Ishikawa (cell line): ENCODE measurements at regions not wholly inside any gene's neighbourhood (a gene's known extent, or its start where the extent isn't known, plus 50 kb on each side); places are given as distances from the start of the nearest gene placed in this dataset.
A peak's percentile ranks its signal among the peaks of the same experiment; 100 is the strongest.

Source experiments
- CEBPB ChIP-seq: IDR thresholded peaks from 2 replicates; pipeline ENCODE4 v1.6.1; 2012
- CREB1 ChIP-seq: IDR thresholded peaks from 2 replicates; pipeline ENCODE4 v1.6.1; 2012; ENCODE audit warnings: low read depth
- EGR1 ChIP-seq: IDR thresholded peaks from 2 replicates; pipeline ENCODE4 v1.6.1; 2012
- EP300 ChIP-seq: IDR thresholded peaks from 2 replicates; pipeline ENCODE4 v1.6.1; 2012; ENCODE audit warnings: borderline replicate concordance
- FOXM1 ChIP-seq: IDR thresholded peaks from 2 replicates; pipeline ENCODE4 v1.6.1; 2012; ENCODE audit warnings: low read depth, borderline replicate concordance
- NFIC ChIP-seq: IDR thresholded peaks from 2 replicates; pipeline ENCODE4 v1.6.1; 2012
- RAD21 ChIP-seq: IDR thresholded peaks from 2 replicates; pipeline ENCODE4 v1.6.1; 2012; ENCODE audit warnings: low read depth
- TAF1 ChIP-seq: IDR thresholded peaks from 2 replicates; pipeline ENCODE4 v1.6.1; 2012; ENCODE audit warnings: low read depth, mild to moderate bottlenecking
- TCF12 ChIP-seq: IDR thresholded peaks from 2 replicates; pipeline ENCODE4 v1.6.1; 2012; ENCODE audit warnings: low read depth
- TEAD4 ChIP-seq: IDR thresholded peaks from 2 replicates; pipeline ENCODE4 v1.6.1; 2012
- YY1 ChIP-seq: IDR thresholded peaks from 2 replicates; pipeline ENCODE4 v1.6.1; 2012; ENCODE audit warnings: low read depth
- ZBTB7A ChIP-seq: IDR thresholded peaks from 2 replicates; pipeline ENCODE4 v1.6.1; 2012; ENCODE audit warnings: low read depth
- TF ChIP-seq, protein P1 (sequence below): IDR thresholded peaks from 2 replicates; pipeline ENCODE4 v1.6.1; 2012
- TF ChIP-seq, protein P2 (sequence below): IDR thresholded peaks from 2 replicates; pipeline ENCODE4 v1.6.1; 2012
- TF ChIP-seq, protein P3 (sequence below): IDR thresholded peaks from 2 replicates; pipeline ENCODE4 v1.6.1; 2012; ENCODE audit warnings: low read depth, mild to moderate bottlenecking

DNA sequence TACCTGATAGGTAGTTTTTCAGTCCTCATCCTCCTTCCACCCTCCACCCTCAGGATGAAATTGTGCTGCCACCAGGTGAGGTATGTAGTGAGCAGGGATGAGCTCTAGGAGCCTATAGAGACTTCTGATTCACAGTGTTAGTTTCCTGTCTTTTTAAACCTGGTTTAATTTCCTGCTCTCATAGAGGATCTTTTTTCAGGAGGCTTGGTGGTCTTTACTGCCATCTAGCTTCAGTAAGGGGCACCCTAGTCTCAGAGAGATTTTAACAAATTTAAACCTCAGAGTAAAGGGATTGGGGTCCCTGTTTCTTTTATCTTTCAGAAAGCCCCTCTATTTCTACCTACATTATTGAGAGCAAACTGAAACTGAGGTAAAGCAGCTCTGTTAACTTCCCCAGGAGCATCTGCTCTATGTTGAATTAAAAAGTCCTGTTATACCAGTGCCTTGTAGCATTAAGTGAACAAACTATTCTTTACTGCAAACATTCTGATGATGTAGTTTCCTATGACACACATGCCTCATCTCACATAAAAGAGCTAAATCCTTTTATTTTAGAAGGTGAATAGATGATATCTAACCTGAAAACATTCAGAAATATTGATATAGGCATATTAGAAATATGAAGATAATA, 172.2 kb upstream of the DDHD1 start:
- 0 out of 2 replicates have a peak, but pooled peaks have one; percentile 10 for TF ChIP-seq RAD21
- no peak for TF ChIP-seq TAF1

DNA sequence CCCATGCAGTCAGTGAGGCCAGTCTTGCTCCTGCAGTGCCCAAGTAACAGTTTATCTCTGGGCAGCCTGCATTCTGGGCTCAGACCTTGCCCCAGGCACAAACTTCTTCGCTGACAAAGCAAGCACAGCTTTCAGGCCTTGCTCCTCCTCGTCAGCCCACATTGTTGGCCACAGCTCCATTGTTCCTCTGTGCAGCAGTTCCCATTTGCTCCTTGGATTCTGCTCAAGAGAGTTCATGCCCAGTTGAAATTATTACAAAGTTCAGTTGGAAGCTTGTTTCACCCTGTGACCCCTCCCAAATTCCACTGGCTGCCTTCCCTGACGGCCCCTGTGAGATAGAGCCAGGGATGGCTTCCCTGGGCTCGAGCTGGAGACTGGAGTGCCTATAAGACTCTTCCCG, 163.4 kb upstream of the DDHD1 start:
- TF ChIP-seq ZBTB7A, result no peak
- TF ChIP-seq NFIC, result no peak
- TF ChIP-seq CEBPB, result no peak
- TF ChIP-seq YY1, result no peak
- TF ChIP-seq, protein P1, sequence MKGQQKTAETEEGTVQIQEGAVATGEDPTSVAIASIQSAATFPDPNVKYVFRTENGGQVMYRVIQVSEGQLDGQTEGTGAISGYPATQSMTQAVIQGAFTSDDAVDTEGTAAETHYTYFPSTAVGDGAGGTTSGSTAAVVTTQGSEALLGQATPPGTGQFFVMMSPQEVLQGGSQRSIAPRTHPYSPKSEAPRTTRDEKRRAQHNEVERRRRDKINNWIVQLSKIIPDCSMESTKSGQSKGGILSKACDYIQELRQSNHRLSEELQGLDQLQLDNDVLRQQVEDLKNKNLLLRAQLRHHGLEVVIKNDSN, result no peak
- TF ChIP-seq TAF1, result no peak
- no peak for TF ChIP-seq EGR1
- TF ChIP-seq RAD21, result no peak
- no peak for TF ChIP-seq TEAD4
- TF ChIP-seq, protein P2, sequence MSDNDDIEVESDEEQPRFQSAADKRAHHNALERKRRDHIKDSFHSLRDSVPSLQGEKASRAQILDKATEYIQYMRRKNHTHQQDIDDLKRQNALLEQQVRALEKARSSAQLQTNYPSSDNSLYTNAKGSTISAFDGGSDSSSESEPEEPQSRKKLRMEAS, result no peak
- TF ChIP-seq, protein P3, sequence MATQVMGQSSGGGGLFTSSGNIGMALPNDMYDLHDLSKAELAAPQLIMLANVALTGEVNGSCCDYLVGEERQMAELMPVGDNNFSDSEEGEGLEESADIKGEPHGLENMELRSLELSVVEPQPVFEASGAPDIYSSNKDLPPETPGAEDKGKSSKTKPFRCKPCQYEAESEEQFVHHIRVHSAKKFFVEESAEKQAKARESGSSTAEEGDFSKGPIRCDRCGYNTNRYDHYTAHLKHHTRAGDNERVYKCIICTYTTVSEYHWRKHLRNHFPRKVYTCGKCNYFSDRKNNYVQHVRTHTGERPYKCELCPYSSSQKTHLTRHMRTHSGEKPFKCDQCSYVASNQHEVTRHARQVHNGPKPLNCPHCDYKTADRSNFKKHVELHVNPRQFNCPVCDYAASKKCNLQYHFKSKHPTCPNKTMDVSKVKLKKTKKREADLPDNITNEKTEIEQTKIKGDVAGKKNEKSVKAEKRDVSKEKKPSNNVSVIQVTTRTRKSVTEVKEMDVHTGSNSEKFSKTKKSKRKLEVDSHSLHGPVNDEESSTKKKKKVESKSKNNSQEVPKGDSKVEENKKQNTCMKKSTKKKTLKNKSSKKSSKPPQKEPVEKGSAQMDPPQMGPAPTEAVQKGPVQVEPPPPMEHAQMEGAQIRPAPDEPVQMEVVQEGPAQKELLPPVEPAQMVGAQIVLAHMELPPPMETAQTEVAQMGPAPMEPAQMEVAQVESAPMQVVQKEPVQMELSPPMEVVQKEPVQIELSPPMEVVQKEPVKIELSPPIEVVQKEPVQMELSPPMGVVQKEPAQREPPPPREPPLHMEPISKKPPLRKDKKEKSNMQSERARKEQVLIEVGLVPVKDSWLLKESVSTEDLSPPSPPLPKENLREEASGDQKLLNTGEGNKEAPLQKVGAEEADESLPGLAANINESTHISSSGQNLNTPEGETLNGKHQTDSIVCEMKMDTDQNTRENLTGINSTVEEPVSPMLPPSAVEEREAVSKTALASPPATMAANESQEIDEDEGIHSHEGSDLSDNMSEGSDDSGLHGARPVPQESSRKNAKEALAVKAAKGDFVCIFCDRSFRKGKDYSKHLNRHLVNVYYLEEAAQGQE, result no peak
- TF ChIP-seq FOXM1, result no peak
- no peak for TF ChIP-seq EP300
- no peak for TF ChIP-seq CREB1
- TF ChIP-seq TCF12, result no peak

DNA sequence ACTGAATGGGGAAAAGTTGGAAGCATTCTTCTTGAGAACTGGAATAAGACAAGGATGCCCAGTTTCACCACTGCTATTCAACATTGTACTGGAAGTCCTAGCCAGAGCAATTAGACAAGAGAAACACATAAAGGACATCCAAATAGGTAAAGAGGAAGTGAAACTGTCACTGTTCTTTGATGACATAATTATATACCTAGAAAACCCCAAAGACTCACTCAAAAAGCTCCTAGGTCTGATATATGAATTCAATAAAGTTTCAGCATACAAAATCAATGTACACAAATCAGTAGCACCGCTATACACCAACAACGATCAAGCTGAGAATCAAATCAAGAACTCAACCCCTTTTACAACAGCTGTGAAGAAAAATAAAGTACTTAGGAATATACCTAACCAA, 157.3 kb upstream of the DDHD1 start:
- TF ChIP-seq YY1 (no peak), NFIC (no peak), EP300 (no peak), CREB1 (no peak)

DNA sequence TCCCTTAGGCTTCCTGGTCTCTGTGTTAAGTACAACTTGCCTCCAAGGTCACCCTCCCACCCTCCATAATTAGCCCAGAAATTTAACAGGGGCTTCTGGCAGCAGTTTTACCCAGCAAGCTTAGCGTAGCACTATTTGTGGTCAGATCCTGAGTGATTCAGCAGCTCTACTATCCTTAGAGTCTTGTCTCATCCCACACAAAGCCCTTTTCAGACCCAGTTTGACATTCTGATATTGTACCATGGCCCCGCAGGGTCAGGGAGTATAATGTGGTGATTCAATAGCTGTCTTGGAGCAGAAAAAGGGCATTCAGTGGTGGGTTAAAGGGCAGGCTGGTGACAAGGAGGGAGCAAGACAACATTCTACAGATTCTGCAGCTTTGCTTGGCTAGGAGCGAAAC, 153.8 kb upstream of the DDHD1 start:
- TF ChIP-seq CREB1 (no peak), TEAD4 (no peak), ZBTB7A (no peak)

DNA sequence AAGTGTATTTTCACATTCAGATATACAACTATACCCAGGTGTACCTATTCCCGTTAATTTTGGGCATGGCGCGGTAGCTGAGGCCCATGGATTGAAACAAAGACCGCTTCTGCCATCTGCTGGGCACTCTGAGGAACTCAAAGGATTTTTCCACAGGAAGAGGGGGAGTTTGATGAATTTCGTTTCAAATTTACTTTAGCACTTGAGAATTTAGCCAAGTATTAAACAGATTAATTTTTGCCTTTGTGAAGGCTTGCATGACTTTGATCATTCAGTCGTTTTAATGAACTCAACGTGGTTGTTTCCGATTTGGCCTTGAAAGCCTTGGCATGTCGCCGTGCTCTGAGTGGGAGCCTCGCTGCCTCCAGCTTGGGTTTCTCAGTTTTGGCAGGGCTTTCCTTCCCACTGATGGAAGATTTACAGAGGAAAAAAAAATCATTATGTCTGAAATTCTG, 153.2 kb upstream of the DDHD1 start:
- peak; percentile 33; the same call in 1 of the 2 replicates for TF ChIP-seq TEAD4
- no peak for TF ChIP-seq EP300
- no peak for TF ChIP-seq ZBTB7A
- TF ChIP-seq CREB1, result no peak
- peak; percentile 90 for TF ChIP-seq RAD21
- TF ChIP-seq NFIC, result no peak
- TF ChIP-seq, protein P3, result no peak
- no peak for TF ChIP-seq CEBPB

DNA sequence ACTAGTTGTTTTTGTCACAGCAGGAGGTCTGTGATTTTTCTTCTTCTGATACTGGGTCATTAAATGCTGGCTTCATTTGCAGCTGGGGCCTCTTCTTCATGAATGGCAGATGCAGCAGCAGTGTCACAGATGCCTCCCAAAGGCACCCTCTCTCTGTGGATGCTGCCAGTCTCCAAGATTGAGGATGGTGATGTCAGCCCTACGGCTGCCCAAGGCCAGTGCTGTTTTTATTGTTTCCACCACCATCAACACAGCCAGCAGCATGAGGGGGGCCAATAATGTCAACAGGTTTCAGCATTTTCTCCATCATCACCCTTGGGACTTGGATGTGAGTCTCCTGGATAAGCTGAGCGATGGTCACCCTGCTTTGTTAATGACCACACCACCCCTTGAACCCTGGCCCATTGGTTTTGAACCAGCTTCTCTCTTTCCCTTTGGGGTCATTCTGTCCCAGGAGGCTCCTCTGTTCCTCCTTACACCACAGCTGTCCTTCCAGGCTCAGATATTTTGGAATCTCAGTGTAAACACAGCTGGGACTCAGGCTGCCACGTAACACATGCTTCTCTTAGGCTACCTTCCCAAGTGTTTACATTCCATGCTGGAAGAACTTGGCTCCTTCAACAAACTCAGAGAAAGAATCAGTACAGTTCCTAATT, 151.7 kb upstream of the DDHD1 start:
- TF ChIP-seq TCF12 (no peak), FOXM1 (no peak), CEBPB (no peak), RAD21 (no peak), YY1 (no peak), TEAD4 (no peak), EGR1 (no peak), ZBTB7A (no peak), TAF1 (no peak), NFIC (no peak), CREB1 (no peak), EP300 (no peak)
- TF ChIP-seq, protein P3, result no peak
- TF ChIP-seq, protein P1, result no peak
- TF ChIP-seq, protein P2, result no peak
